ENCODE measurements at regions not wholly inside any gene's neighbourhood (a gene's known extent, or its start where the extent isn't known, plus 50 kb on each side); places are given as distances from the start of the nearest gene placed in this dataset.

- DNase-seq = no peak
Measured at GRCh38 chr5:34511481-34511880, 144.6 kb upstream of the RAI14 start.

DNA sequence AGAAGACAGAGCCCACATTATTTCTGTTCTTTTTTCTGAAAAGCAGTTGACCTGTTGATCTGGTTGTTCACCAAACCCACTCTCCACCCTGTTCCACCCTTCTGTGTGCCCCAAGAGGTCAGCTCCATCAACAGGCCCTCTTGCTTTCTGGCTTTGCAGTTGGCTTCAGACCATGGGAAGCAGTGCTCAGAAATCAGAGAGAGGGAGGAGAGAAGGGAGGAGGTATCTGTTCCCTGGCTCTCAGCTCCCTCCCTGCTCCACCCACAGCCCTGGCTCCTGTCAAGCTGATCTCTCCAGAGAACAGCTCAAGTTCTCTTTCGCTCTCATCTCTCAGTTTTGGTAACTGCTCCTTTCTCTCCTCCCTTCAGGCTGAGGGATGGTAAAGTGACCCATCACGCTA lies 144.2 kb upstream of the RAI14 start:
- DNase-seq = no peak

GRCh38 chr5:34516166-34516565 lies 140.0 kb upstream of the RAI14 start:
- DNase-seq = no peak

DNA sequence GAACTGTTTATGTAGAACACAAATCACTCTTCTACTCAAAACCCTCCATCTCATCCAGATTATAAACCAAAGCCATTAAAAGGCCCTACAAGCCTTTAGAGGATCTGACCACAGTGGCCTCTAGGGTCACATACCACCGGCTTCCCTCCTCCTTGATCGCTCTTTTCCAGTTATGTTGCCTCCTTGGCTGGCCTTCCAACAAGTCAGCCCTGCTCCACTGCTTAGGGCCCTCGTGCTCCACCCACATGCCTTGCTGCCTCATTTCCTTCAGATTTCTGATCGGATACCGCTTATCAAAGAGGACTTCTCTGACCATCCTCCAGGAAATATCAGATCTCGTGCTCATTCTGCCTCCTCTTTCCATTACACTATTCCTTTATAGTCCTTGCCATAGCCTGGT lies 139.4 kb upstream of the RAI14 start:
- DNase-seq = no peak

DNA sequence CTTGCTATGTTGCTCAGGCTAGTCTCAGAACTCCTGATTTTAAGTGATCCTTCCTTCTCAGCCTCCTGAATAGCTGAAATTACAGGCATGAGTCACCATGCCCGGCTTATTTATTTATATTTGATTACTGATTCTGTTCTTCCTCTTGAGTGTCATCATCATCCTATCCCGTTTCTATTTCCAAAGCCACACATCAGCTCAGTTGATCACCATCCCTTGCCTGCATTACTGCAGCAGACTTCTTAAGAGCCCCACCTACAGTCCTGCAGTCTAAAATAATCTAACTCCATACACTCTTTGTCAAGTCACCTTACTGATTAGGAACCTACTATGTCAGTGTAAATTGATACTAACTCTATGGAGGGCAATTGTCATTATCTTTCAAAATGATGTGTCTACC lies 138.9 kb upstream of the RAI14 start:
- peak; percentile 18 for DNase-seq

GRCh38 chr5:34519489-34520220 lies 136.5 kb upstream of the RAI14 start:
- no peak for DNase-seq

DNA sequence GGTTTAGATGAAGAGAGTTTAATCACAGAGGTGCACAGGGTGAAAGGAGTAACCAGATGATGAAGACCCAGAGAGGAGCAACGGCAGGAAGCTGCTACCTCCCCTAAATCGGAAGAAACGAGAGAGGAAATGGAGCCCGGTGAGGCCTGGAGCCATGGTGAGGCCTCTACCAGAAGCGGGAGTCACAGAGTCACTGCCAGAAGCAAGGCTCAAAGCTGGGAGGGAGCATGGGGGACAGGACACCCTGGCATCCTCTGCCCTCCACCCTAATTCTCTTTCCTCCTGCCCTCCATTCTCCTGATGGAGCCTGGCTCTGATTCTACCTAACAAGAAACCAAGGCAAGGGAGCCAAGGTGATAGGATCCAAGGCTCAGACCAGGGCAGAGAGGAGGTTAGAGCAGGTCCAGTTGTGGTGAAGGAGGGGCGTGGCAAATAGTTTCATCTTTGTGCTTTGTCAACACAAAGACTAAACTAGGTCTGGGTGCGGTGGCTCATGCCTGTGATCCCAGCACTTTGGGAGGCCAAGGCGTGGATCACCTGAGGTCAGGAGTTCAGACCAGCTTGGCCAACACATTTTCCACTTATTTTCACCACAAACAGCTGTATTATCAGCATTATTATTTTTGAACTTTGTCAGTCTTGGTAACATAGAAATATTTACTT lies 134.4 kb upstream of the RAI14 start:
- no peak for DNase-seq

DNA sequence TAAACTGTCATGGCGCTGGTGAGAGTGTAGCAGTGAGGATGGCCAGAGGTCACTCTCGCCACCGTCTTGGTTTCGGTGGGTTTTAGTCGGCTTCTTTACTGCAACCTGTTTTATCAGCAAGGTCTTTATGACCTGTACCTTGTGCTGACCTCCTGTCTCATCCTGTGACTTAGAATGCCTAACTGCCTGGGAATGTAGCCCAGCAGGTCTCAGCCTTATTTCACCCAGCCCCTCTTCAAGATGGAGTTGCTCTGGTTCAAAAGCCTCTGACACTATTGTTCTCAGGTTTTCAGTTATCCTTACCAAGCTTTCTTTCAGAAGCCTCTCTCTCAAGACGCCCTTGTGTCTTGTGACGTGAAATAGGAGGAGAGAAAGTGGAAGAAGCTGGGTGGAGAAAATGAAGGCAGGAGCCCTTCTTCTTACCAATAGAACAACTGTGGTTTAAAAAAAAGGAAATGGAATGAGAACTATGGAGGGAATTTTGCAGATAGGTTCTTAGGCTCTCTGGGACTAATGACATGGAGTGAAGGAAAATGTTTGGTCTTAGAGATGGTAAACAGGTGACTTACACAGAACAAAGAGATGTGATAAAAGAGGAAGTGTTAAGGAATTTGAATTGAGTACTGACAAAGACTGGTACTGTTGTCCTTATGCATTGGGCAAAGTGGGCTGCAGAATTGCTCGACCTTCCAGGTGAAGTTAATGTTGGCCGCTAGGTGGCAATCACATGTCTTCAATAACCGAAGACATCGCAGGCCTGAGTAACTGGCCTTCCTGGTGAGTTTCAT lies 133.3 kb upstream of the RAI14 start:
- no peak for DNase-seq

DNA sequence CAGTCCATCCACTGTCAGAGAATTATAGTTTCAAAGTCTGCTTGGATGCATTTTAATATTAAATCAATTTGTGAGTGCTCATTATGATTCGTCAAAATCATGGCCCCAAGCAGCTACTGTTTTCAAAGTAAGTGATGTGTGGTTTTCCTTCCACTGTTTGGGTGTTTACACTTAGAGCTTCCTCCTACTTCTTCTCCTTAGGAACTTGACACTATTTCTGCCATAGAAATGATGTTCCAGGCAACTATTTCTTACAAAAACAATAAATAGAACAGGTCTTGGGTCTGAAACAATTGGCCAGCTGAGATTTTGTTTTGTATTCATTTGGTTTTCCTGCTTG lies 132.8 kb upstream of the RAI14 start:
- no peak for DNase-seq

- DNase-seq = no peak
Measured at GRCh38 chr5:34524123-34524522, 132.0 kb upstream of the RAI14 start.

GRCh38 chr5:34525761-34526160 lies 130.4 kb upstream of the RAI14 start:
- DNase-seq = no peak

DNA sequence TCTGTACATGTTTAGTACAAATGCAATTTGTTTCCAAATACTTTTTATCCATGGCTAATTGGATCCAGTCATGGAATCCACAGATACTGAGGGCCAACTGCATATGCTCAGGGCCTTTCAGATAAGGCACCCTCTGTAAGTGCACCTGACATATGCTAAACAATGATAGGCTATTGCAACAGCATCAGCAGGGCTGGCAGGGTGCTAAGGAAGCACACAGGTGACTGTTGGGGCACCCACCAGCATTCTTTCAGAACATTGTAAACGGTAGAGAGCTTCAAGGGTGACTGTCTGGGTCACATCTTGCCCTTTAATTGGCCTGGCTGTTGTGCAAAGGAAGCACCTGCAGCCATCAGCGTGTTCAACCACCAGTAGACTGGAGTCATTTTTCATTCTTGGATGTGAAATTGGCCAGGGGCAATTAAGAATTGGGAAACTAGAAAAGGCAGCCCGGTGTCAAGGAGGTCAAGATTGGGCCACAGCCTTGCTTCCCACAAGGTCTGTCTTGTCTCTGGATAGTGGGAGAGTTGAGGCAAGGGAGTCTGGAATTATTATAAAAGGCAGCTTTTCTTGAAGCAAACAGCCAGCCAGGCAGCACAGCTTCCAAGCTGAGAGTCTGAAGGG lies 129.3 kb upstream of the RAI14 start:
- no peak for DNase-seq

- DNase-seq = no peak
Measured at GRCh38 chr5:34529581-34530331, 126.4 kb upstream of the RAI14 start.

DNA sequence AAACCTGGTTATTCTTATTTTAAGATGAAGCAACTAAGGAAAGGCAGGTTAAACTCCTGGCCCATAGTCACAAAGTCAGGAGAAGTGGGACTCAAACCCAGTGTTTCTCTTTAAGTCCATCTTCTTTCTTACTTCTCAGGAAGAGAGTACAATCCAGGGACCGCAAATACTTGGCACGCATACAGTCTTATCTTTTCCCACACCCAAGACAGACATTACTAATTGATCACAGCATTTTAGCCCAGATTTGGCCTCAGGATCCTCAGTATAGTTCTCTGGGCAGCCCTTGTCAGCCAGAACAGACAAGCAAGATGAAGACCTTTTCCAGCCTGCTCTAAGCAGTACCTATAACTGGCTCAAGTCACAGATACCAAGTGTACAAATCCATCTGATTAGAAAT lies 125.5 kb upstream of the RAI14 start:
- DNase-seq = no peak

DNA sequence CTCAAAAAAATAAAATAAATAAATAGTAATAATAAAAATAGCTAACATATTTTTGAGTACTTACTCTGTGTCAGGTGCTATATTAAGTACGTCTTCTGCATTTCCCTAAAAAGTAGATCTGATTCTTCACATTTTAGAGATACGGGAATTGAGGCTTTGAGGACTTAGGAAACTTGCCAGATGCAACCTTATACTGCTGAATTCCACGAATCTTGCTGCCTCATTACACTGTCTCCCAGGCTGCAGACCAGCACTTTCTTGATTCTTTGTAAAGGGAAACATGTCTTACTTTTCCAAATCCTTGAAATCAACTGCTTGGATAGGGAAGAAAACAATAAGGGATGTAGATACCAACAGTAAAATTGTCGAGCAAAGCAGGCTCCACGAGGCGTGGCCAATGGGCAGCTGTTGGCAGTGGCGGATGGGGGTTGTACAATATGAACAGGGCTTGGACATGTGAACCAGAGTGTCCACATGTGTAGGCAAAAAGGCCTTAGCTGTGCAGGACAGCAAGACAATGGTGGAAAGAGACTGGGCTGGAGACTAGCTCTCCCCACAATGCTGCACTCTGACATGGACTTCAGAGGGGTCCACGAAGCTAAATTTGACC lies 124.3 kb upstream of the RAI14 start:
- no peak for DNase-seq

- DNase-seq = no peak
Measured at GRCh38 chr5:34533582-34534522, 122.3 kb upstream of the RAI14 start.

- DNase-seq = no peak
Measured at GRCh38 chr5:34534523-34535103, 121.5 kb upstream of the RAI14 start.

- DNase-seq = no peak
Measured at GRCh38 chr5:34535433-34535832, 120.7 kb upstream of the RAI14 start.

DNA sequence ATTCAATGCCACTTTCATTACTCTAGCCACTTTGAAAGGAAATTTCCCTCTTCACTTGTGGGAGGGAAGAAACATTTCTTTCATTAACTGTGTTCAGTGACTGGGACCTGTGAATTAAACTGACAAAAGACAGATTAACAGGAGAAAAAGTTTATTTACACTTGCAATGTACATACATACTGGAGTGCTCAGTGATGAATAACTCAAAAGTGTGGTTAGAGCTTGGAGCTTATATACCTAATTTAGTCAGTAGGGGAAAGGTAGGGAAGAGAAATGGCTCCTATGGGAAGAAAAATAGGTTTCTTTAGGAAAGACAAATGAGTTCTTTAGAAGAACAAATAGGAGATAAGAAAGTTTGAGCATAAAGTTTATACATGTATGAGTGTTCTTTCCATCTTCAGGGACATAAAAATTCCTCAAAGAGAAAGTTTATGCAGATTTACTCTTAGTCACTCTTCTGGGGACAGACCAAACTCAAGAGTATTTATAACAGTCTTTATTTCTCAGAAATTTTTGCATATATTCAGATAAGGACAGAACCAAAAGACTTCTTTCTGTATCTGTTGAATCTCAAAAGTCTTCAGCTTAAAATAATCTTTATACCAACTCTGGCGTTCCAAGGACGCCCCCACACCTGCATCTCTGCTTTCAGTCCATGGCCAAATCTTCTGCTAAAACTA lies 120.0 kb upstream of the RAI14 start:
- no peak for DNase-seq

DNA sequence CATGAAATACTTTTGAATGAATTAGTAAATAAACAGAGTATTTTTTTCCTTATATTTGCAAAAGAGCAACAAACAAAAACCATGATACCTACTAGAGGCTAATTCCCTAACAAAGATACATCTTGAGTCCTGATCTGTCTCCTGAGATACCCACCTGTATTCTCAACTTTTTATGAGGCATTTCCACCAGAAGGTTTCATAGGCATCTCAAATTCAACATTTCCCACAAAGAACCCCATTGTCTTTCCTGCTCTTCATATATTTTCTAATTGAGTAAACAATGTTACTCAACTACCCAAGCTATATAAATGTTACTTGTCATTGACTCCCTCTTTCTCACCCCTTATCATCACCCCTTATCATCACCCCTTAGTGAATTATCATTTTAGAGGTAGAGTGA lies 119.4 kb upstream of the RAI14 start:
- no peak for DNase-seq

Data from NCI-H2029 treated with DMSO at 0.1 percent for 48 hours (cell line).